ENCODE measurements at regions not wholly inside any gene's neighbourhood (a gene's known extent, or its start where the extent isn't known, plus 50 kb on each side); places are given as distances from the start of the nearest gene placed in this dataset.

- TF ChIP-seq ZFP30 (CRISPR knock-in tag; IDR thresholded peaks at IDR 0.05) (no peak), RARB (CRISPR knock-in tag; IDR thresholded peaks at IDR 0.05) (no peak), GLIS3 (CRISPR knock-in tag; IDR thresholded peaks at IDR 0.05) (no peak), OSR1 (CRISPR knock-in tag; IDR thresholded peaks at IDR 0.05) (no peak), TCF4 (CRISPR knock-in tag; IDR thresholded peaks at IDR 0.05; ENCODE audit: borderline replicate concordance) (no peak), CSDC2 (CRISPR knock-in tag; IDR thresholded peaks at IDR 0.05) (no peak), PATZ1 (CRISPR knock-in tag; IDR thresholded peaks at IDR 0.05; ENCODE audit: borderline replicate concordance) (no peak), CREB5 (CRISPR knock-in tag; IDR thresholded peaks at IDR 0.05; ENCODE audit: low read depth) (no peak), ARNTL (CRISPR knock-in tag; IDR thresholded peaks at IDR 0.05; ENCODE audit: borderline replicate concordance, low read depth) (no peak), ESRRG (CRISPR knock-in tag; IDR thresholded peaks at IDR 0.05) (no peak), BACH2 (CRISPR knock-in tag; IDR thresholded peaks at IDR 0.05; ENCODE audit: borderline replicate concordance) (no peak), ZNF70 (CRISPR knock-in tag; IDR thresholded peaks at IDR 0.05) (no peak), ZFP3 (CRISPR knock-in tag; IDR thresholded peaks at IDR 0.05) (no peak)
Measured at GRCh38 chr4:20572976-20573375, 127.3 kb upstream of the PACRGL start.
